Activated gamma-delta T cell treated with anti-CD3 and anti-CD28 coated beads, Interleukin-2, amount 50 U/mL, for 16 hours (primary cell): ENCODE measurements at regions not wholly inside any gene's neighbourhood (a gene's known extent, or its start where the extent isn't known, plus 50 kb on each side); places are given as distances from the start of the nearest gene placed in this dataset.
"Not testable (repeated sequence)": the region's sequence is repeated elsewhere in the genome, so short reads cannot be mapped to it uniquely, and the experiment has no call there.

Experiments
- DNase-seq: peaks from one replicate; pipeline ENCODE4 v3.0.0-alpha.2; 2020; ENCODE audit warnings: low read depth

- no peak for DNase-seq
Measured at GRCh38 chr6:14518515-14519217, 401.1 kb downstream of the CD83 start.

- DNase-seq, result no peak
Measured at GRCh38 chr6:14520029-14520428, 402.5 kb downstream of the CD83 start.

- DNase-seq, result no peak
Measured at GRCh38 chr6:14520536-14520935, 403.0 kb downstream of the CD83 start.

DNA sequence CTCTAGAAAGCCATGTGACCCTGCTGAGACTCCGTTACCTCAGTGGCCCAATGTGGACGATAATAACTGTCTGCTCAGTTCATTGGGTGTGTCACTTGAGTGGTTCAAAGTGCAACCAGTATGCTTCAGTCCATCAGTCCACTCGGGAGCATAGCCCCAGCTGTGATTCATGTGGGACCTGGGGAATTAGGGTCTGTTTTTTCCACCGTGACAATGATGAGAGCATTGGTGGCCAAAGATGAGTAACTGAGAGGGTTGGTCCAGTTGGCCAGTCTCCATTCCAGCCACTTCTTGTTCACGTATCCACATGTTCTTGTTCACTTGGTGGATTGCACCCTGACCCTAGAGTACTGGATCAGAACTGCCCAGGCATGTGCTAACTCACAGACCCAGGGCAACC, 403.6 kb downstream of the CD83 start:
- no peak for DNase-seq

- DNase-seq, result not testable (repeated sequence)
Measured at GRCh38 chr6:14521861-14522260, 404.3 kb downstream of the CD83 start.

GRCh38 chr6:14524319-14524718, 406.7 kb downstream of the CD83 start:
- no peak for DNase-seq

- no peak for DNase-seq
Measured at GRCh38 chr6:14530385-14530784, 412.8 kb downstream of the CD83 start.

GRCh38 chr6:14533446-14533845, 415.9 kb downstream of the CD83 start:
- DNase-seq, result no peak

- no peak for DNase-seq
Measured at GRCh38 chr6:14537030-14537429, 419.5 kb downstream of the CD83 start.

- DNase-seq, result no peak
Measured at GRCh38 chr6:14540276-14540675, 422.7 kb downstream of the CD83 start.

DNA sequence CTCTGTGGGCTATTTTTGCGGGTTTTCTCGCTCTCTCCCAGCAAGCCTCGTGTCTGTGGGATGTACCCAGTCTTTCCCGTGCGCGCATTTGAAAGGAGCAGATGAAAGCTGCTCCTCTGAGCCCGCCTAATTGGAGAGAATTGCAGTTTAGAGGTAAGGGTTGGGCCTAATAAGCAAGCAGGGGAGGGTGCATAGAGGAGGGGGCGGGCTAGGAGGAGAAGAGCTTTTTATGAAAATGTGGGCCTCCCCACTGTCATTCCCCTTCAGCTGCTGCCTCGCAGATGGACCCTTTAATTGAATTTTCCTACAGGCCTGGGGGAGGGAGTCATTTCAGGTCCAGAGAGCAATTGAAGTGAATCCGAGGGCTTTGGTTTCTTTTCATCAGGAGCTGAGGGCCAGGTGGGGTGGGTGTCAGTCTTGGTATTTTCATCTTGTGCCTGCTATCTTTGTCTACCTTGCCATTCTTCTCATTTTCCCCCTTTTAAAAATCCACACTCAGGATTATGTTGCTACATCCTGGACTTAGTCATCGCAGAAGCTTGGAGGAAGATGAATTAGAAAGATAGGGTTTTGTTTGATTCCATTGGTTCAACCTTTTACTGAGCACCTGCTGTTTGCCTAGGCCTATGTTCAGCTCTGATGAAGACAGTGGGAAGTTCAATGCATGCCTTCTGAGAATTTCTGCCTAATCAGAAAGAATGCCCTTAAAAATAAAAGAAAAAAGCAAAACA, 423.4 kb downstream of the CD83 start:
- no peak for DNase-seq

DNA sequence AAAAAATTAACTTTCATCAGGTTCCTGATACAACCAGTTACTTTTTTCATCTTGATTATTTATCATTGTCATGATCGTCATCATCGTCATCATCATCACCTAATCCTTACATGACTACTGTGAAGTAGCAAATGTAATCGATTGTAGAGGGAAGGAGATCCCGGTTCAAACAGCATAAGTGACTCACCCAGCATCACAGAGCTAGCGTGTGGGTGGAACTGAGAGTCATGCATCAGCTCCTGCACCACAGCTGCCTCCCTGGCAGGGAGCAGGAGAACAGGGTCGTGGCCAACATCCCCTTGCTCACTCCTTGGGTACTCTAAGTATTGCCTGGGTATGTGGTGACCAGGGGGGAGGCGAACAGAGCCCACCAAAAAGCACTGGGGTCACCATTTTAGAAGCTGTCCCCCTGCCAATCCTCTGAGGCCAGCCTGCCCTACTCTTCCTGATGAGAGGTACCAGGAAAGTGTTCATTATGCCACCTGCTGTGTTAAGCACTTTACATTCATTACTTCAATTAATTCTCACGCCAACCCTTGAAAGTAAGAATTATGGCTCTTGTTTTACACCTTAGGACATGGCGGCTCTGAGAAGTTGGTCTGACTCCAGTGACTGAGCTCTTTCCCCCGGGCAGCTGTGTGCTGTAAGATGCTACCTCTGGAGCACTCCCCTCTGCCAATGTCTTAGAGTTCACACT, 425.2 kb downstream of the CD83 start:
- DNase-seq, result peak; percentile 22

- no peak for DNase-seq
Measured at GRCh38 chr6:14543971-14544585, 426.5 kb downstream of the CD83 start.

DNA sequence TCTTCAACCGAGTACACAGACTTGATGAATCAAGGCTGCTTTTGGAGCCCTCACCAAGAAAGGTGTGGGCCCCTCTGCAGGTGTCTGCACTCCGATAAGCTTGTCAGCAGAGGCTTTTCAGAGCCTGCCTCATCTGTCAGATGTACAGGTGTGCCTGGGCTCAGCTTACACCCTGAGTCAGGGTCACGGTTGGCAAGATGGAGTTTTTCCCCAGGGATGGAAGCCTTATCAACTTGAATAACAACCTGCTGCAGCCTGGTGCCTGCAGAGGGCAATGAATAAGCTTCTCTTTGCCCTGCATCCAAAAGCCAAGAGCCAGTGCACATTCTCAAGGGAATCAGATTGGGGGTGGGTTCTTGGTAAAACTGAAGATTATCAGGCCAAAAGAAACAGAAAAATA, 427.1 kb downstream of the CD83 start:
- DNase-seq, result no peak

DNA sequence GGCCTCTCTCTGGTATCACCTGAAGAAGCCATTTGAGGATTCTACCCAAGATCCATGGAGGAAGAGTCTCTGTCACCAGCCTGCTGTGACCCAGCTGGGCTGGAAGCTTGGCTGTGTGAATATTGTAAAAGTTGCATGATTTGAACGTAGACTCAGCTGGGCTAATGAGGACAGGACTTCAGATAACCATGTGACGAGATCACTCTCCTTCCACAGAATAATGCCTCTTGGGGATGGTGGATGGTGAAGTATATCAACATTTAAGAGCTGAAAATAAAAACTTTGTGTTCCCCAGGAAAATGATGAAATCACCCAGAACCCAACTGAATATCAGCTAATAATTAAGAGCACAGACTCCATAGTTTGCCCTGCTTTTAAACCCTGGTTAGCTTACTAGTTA, 427.9 kb downstream of the CD83 start:
- no peak for DNase-seq

- no peak for DNase-seq
Measured at GRCh38 chr6:14546036-14546435, 428.5 kb downstream of the CD83 start.

- DNase-seq, result no peak
Measured at GRCh38 chr6:14547284-14547998, 429.9 kb downstream of the CD83 start.

GRCh38 chr6:14549304-14549770, 431.8 kb downstream of the CD83 start:
- no peak for DNase-seq

DNA sequence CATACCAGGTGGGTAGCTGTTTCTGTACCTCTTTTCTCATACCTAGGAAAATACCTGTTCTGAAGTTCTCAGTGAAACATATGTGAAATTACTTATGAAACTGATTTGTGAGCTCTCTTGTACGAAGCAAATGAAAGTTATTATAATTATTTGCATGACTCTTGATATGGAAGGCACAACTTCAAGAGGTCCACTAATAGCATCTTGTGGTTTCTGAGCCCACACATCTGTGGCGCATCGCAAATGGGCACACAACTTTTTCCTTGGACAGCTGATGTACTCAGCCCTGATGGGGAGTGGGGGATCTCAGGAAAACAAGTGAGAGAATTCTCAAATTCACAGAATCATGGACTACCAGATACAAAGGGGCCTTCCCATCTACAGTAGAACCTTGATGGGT, 432.3 kb downstream of the CD83 start:
- no peak for DNase-seq

- no peak for DNase-seq
Measured at GRCh38 chr6:14550410-14550809, 432.8 kb downstream of the CD83 start.

- no peak for DNase-seq
Measured at GRCh38 chr6:14550822-14551221, 433.2 kb downstream of the CD83 start.

DNA sequence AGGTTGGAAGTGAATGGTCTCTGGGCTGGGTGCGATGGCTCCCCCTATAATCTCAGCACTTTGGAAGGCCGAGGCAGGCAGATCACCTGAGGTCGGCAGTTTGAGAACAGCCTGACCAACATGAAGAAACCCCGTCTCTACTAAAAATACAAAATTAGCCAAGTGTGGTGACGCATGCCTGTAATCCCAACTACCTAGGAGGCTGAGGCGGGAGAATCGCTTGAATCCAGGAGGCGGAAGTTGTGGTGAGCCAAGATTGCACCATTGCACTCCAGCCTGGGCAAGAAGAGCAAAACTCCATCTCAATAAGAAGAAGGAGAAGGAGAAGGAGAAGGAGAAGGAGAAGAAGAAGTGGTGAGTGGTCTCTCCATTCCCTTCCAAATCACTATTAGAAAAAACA, 434.0 kb downstream of the CD83 start:
- DNase-seq, result not testable (repeated sequence)
